WI38 (cell line): ENCODE measurements at regions not wholly inside any gene's neighbourhood (a gene's known extent, or its start where the extent isn't known, plus 50 kb on each side); places are given as distances from the start of the nearest gene placed in this dataset.
"Not testable (repeated sequence)": the region's sequence is repeated elsewhere in the genome, so short reads cannot be mapped to it uniquely, and the experiment has no call there.

Experiments
- H3K4me3 ChIP-seq: 2 replicates; pipeline ENCODE4 v1.5.1; 2011; ENCODE audit warnings: low read depth, mild to moderate bottlenecking, control low read depth, low read length
- CTCF ChIP-seq: IDR thresholded peaks from 2 replicates; pipeline ENCODE4 v1.5.1; 2012; ENCODE audit warnings: low read depth, mild to moderate bottlenecking, control low read depth, low read length

GRCh38 chr12:105676694-105677093 is 346.2 kb downstream of the C12orf75 start:
- no peak for TF ChIP-seq CTCF
- no peak overlapping the region for H3K4me3 ChIP-seq

GRCh38 chr12:105677672-105678071 is 347.2 kb downstream of the C12orf75 start:
- no peak overlapping the region for H3K4me3 ChIP-seq
- no peak for TF ChIP-seq CTCF

GRCh38 chr12:105679982-105680381 is 349.5 kb downstream of the C12orf75 start:
- TF ChIP-seq CTCF = no peak
- no peak overlapping the region for H3K4me3 ChIP-seq

- H3K4me3 ChIP-seq = no peak overlapping the region
- TF ChIP-seq CTCF = no peak
These were observed 350.9 kb downstream of the C12orf75 start for GRCh38 chr12:105681341-105681740.

GRCh38 chr12:105682821-105683220 is 352.3 kb downstream of the C12orf75 start:
- not testable (repeated sequence) for H3K4me3 ChIP-seq

GRCh38 chr12:105683836-105684235 is 353.3 kb downstream of the C12orf75 start:
- H3K4me3 ChIP-seq = not testable (repeated sequence)

- H3K4me3 ChIP-seq = no peak overlapping the region
- TF ChIP-seq CTCF = no peak
These were observed 367.6 kb downstream of the C12orf75 start for GRCh38 chr12:105698075-105698474.

GRCh38 chr12:105699209-105699608 is 368.7 kb downstream of the C12orf75 start:
- TF ChIP-seq CTCF = no peak
- no peak overlapping the region for H3K4me3 ChIP-seq
